IMR-90 (cell line): ENCODE measurements at regions not wholly inside any gene's neighbourhood (a gene's known extent, or its start where the extent isn't known, plus 50 kb on each side); places are given as distances from the start of the nearest gene placed in this dataset.
A peak's percentile ranks its signal among the peaks of the same experiment; 100 is the strongest.

Experiments
- CEBPB ChIP-seq: IDR thresholded peaks from 2 replicates; pipeline ENCODE4 v1.6.1; 2012; ENCODE audit warnings: low read depth, low read length, improper control_type of control experiment
- CHD1 ChIP-seq: IDR thresholded peaks from 2 replicates; pipeline ENCODE4 v1.6.1; 2012; ENCODE audit warnings: low read depth, low read length, improper control_type of control experiment
- CTCF ChIP-seq: conservative IDR thresholded peaks from 2 replicates; pipeline ENCODE4 v1.5.1; 2012; ENCODE audit warnings: mild to moderate bottlenecking, low read depth, low read length, improper control_type of control experiment
- MAFK ChIP-seq: IDR thresholded peaks from 2 replicates; pipeline ENCODE4 v1.6.1; 2012; ENCODE audit warnings: low read depth, low read length, improper control_type of control experiment
- NFE2L2 ChIP-seq: fragments of 150-350 bp; IDR thresholded peaks from 2 replicates; pipeline ENCODE4 v1.6.1; 2016; ENCODE audit warnings: low read depth, mild to moderate bottlenecking, low read length
- POLR2A ChIP-seq: IDR thresholded peaks from 2 replicates; pipeline ENCODE4 v1.6.1; 2012; ENCODE audit warnings: mild to moderate bottlenecking, low read depth, low read length
- USF2 ChIP-seq: fragments of 150-350 bp; IDR thresholded peaks from 2 replicates; pipeline ENCODE4 v1.6.1; 2017; ENCODE audit warnings: mild to moderate bottlenecking, antibody characterized with exemption, low read length, low read depth

GRCh38 chr5:12586406-12586805, 682.2 kb upstream of the CTNND2 start:
- TF ChIP-seq CEBPB (no peak), CTCF (no peak), MAFK (peak; percentile 30; the same call in 1 of the 2 replicates), POLR2A (no peak), CHD1 (no peak), NFE2L2 (no peak), USF2 (no peak)
